ENCODE measurements at regions not wholly inside any gene's neighbourhood (a gene's known extent, or its start where the extent isn't known, plus 50 kb on each side); places are given as distances from the start of the nearest gene placed in this dataset.

DNA sequence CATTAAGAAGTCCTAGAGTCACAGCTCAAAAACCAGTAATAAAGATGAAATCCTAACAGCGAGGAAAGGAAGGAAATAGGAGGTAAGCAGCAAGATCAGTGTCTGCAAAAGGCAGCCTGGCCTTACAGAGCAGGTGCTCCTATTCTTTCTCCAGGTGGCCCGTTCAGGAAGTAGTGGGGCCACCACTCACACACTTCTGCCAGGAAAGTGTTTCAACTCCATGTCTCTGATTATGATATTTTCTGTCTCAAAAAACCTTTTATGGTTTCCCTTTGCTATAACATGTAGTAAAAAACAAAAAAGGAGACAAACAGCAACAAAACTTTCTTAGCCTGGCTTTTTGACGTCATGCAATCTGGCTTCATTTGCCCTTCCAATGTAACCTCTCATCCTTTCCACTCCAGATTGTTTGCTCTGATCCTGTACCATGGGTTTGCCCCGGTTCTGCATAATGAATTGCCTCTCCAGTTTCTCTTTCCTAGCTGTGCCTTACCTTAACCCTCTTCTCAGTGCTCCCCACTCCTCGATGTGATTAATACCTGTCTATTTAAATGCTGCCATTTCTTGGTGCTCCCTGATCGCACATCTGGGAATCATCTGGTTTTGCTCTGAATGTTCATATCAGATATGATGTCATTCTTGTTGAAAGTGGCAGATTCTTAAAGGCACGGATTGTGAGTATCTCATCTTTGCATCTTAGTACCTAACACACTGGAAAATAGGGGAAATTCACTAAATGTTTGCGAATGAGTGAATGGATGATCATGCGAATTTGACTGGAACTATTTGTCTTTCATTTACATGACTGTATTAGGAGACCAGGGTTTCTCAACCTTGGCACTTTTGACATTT lies 50.6 kb upstream of the PTPRM start (continued):
- TF ChIP-seq USF2 (CRISPR knock-in tag; IDR thresholded peaks at IDR 0.05) (no peak), PRDM15 (CRISPR knock-in tag; IDR thresholded peaks at IDR 0.05) (no peak), HMGA2 (CRISPR knock-in tag; IDR thresholded peaks at IDR 0.05) (no peak), CREB1 (CRISPR knock-in tag; IDR thresholded peaks at IDR 0.05) (no peak), ZNF232 (CRISPR knock-in tag; IDR thresholded peaks at IDR 0.05) (no peak)
